HG03442 (cell line): ENCODE measurements at regions not wholly inside any gene's neighbourhood (a gene's known extent, or its start where the extent isn't known, plus 50 kb on each side); places are given as distances from the start of the nearest gene placed in this dataset.

Experiments
- ATAC-seq: cut with Tn5 transposase; IDR thresholded peaks from one replicate; pipeline ENCODE4 v1.9.1; 2021; ENCODE audit warnings: mild to moderate bottlenecking, moderate library complexity; ENCODE audit not compliant: unreplicated experiment

GRCh38 chr16:52896478-52897164 is 156.1 kb downstream of the CHD9NB start:
- no peak for ATAC-seq

- no peak for ATAC-seq
Measured at GRCh38 chr16:52874042-52874441, 178.7 kb downstream of the CHD9NB start.

GRCh38 chr16:52872731-52873130 is 180.0 kb downstream of the CHD9NB start:
- no peak for ATAC-seq

- no peak for ATAC-seq
Measured at GRCh38 chr16:52871481-52871880, 181.2 kb downstream of the CHD9NB start.

- no peak for ATAC-seq
Measured at GRCh38 chr16:52869243-52869642, 183.5 kb downstream of the CHD9NB start.

- no peak for ATAC-seq
Measured at GRCh38 chr16:52863000-52863399, 189.7 kb downstream of the CHD9NB start.

GRCh38 chr16:52861614-52862022 is 191.1 kb downstream of the CHD9NB start:
- no peak for ATAC-seq

- ATAC-seq, result no peak
Measured at GRCh38 chr16:52855463-52855862, 197.2 kb downstream of the CHD9NB start.

GRCh38 chr16:52852978-52853377 is 199.7 kb downstream of the CHD9NB start:
- no peak for ATAC-seq

GRCh38 chr16:52851211-52851740 is 201.4 kb downstream of the CHD9NB start:
- no peak for ATAC-seq

- no peak for ATAC-seq
Measured at GRCh38 chr16:52843381-52843780, 209.3 kb downstream of the CHD9NB start.

GRCh38 chr16:52837251-52837650 is 215.4 kb downstream of the CHD9NB start:
- ATAC-seq, result no peak

- no peak for ATAC-seq
Measured at GRCh38 chr16:52834736-52835465, 217.8 kb downstream of the CHD9NB start.

GRCh38 chr16:52832771-52833170 is 219.9 kb downstream of the CHD9NB start:
- ATAC-seq, result no peak

GRCh38 chr16:52827456-52827855 is 225.2 kb downstream of the CHD9NB start:
- no peak for ATAC-seq

GRCh38 chr16:52825892-52826291 is 226.8 kb downstream of the CHD9NB start:
- no peak for ATAC-seq

GRCh38 chr16:52819808-52820207 is 232.9 kb downstream of the CHD9NB start:
- ATAC-seq, result no peak

- no peak for ATAC-seq
Measured at GRCh38 chr16:52819405-52819804, 233.3 kb downstream of the CHD9NB start.

GRCh38 chr16:52817696-52818095 is 235.0 kb downstream of the CHD9NB start:
- no peak for ATAC-seq

- ATAC-seq, result no peak
Measured at GRCh38 chr16:52816993-52817392, 235.7 kb downstream of the CHD9NB start.

GRCh38 chr16:52812678-52813556 is 239.8 kb downstream of the CHD9NB start:
- ATAC-seq, result no peak
